Cardiac fibroblast (primary cell): ENCODE measurements at regions not wholly inside any gene's neighbourhood (a gene's known extent, or its start where the extent isn't known, plus 50 kb on each side); places are given as distances from the start of the nearest gene placed in this dataset.

Experiments used
- DNase-seq, 2 donors: peaks; one replicate each; pipeline versions ENCODE4 v3.0.0 to v3.0.0-alpha.2; 2010; ENCODE audit warnings: low read depth in 2 of 2
- H3K4me3 ChIP-seq, 2 donors: replicated peaks in 1 of 2; 1 replicate in 1 of 2; 2 replicates in 1 of 2; pipeline ENCODE4 v1.5.1; 2011; ENCODE audit warnings: low read depth in 2 of 2, low read length in 2 of 2, mild to moderate bottlenecking in 2 of 2, moderate library complexity in 1 of 2
- TF ChIP-seq, protein P1 (sequence below): IDR thresholded peaks from one replicate; pipeline ENCODE4 v1.5.1; 2011; ENCODE audit warnings: low read depth, mild to moderate bottlenecking, low read length, inconsistent platforms

DNA sequence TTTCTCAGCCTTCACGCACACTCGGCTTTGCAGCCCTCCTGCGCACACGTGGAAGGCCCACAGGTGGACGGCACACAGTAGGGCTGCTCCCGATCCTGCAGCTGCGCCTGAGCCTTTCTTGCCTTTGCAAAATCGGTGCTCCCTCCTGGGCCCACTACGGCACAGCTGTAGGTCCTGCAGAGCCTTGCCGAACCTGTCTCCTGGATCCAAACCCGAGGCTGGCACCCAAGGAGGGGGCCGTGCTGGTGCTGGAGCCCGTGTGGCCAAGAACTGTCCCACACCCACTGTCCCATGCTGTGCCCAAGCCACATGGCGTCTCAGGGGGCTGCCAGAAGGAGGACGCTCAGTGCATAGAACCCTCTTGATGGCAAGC is 227.4 kb downstream of the TTLL2 start:
- TF ChIP-seq, protein P1, sequence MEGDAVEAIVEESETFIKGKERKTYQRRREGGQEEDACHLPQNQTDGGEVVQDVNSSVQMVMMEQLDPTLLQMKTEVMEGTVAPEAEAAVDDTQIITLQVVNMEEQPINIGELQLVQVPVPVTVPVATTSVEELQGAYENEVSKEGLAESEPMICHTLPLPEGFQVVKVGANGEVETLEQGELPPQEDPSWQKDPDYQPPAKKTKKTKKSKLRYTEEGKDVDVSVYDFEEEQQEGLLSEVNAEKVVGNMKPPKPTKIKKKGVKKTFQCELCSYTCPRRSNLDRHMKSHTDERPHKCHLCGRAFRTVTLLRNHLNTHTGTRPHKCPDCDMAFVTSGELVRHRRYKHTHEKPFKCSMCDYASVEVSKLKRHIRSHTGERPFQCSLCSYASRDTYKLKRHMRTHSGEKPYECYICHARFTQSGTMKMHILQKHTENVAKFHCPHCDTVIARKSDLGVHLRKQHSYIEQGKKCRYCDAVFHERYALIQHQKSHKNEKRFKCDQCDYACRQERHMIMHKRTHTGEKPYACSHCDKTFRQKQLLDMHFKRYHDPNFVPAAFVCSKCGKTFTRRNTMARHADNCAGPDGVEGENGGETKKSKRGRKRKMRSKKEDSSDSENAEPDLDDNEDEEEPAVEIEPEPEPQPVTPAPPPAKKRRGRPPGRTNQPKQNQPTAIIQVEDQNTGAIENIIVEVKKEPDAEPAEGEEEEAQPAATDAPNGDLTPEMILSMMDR, result no peak
- DNase-seq, result no peak
- H3K4me3 ChIP-seq, result no peak overlapping the region

DNA sequence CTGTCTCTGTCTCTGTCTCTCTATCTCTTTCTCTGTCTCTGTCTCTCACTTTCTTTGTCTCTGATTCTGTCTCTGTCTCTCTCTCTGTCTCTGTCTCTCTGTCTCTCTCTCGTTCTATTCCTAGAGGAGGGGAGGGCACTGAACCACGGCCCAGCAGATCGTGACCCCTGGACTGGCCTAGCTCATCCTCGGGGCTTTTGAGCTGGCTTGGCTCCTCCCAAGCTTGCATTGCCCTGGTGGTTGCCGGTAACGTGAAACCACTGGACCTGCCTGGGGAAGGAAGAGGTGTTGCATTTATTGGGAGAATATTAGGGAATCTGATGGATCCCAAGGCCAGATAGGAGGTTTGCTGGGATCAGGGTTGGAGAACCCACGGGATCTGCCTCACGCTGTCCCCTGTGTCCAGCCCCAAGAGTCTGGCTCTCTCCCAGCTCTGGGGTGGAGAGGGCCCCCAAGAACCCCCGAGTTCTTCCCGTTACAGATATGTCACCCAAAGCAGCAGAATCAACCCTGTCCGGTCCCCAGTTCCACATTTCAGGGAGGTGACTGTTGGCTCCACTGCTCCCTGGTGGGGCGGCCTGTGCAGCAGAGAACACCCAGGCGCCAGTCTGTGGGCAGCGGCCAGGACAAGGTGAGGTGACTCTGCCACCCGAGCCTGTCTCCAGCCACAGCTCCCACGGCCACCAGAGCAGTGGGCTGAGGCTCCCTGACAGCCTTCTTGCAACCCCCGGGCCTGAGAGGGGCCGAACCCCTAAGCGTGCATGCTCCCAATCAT is 228.3 kb downstream of the TTLL2 start:
- no peak overlapping the region for H3K4me3 ChIP-seq
- DNase-seq, result no peak
- TF ChIP-seq, protein P1, result no peak

DNA sequence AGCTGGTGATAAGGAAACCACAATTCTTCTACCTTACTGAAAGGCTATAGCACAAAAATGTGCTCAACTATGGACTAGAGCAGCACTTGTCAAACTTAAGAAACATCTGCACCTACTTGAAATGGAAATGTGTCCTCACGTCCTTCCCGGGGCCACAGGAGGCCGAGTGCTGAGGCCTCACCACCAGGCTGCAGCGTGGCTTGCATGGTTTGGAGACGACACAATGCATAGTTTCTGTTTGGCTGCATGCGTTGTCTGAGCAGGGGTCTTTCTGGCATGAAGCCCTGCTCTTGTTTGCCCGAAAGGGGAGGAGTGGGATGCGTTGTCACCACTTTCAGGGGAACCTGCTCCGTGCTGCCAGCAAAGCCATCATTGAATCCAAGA is 228.8 kb downstream of the TTLL2 start:
- H3K4me3 ChIP-seq, result no peak overlapping the region
- TF ChIP-seq, protein P1, result no peak
- DNase-seq, result no peak

DNA sequence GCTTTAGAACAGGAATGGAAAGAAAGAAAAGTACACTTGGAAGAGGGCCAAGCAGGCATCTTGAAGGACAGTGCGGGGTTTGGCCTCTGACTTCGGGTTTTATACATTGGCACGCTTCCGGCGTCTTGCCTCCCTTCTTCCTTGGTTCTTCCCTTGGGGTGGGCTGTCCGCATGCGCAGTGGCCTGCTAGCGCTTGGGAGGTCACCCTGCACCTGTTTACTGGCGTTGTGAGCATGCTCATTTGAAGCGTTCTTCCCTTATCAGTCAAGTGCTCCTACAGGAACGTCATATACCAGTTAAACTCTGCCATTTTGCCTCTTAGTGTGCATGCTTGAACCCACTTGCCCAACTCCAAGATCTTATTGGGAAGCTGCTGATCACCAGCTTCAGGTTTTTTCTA is 230.0 kb downstream of the TTLL2 start:
- H3K4me3 ChIP-seq, result no peak overlapping the region
- no peak for DNase-seq
- TF ChIP-seq, protein P1, result no peak

DNA sequence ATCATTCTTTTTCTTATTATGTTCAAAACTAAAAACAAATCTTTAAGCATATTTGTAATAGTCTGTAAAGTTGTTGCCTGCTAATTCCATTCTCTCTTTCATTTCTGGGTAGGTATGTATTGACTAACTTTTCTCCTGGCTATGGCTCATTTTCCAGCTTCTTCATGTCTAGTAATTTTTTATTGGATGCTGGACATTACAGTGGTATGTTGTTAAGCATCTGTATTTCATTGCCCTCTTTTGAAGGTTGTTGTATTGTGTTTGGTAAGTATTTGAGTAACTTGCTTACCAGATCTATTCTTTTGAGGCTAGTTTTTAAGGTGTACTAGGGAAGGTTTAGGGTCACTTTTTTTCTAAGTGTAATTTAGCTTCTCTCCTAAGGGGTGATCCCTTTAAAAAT is 230.9 kb downstream of the TTLL2 start:
- TF ChIP-seq, protein P1, result no peak
- DNase-seq, result no peak

DNA sequence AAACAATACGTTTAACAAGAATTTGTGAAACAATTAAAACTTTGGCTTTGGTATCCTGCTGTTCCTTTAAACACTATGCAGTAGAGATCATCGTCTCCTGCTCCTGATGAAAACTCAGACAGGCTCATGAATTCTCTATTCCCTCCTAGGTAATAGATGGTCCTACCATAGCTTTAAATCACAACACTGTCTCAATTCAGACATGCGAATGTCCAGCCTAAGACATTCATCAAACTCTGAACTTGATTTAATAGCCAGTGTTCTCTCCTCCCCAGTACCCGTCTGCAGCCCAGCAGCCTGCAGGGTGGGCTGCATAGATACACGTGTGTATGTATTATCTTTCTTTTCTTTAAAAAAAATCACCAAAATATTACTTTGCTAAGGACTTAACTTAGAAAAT is 232.8 kb downstream of the TTLL2 start:
- no peak overlapping the region for H3K4me3 ChIP-seq
- DNase-seq, result no peak
- TF ChIP-seq, protein P1, result no peak

More for the DNA sequence above, 230.9 kb downstream of the TTLL2 start:
- H3K4me3 ChIP-seq, result no peak overlapping the region
